ENCODE measurements at regions not wholly inside any gene's neighbourhood (a gene's known extent, or its start where the extent isn't known, plus 50 kb on each side); places are given as distances from the start of the nearest gene placed in this dataset.
"Not testable (repeated sequence)": the region's sequence is repeated elsewhere in the genome, so short reads cannot be mapped to it uniquely, and the experiment has no call there.

DNA sequence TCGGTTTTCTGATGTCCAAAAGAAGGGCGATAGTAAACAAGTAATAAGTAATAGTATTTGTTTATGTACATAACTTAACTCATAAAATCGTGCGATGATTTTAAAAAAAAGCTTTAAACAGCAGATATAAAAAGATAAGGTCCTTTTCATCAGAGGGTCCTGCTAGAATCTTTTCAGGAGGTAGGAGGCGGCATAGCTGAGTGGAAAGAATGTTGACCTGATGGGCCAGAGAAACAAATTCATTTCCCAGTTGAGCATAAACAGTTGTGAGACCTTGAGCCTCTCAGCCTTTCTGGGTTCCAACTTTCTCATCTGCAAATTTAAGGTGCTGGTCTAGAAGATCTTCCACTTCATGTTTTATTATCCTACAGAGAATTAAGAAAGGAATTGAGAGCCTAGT is 173.5 kb downstream of the LACC1 start:
- no peak for DNase-seq (ENCODE audit: low read depth in 6 of 9, low spot score in 9 of 9)
- Histone ChIP-seq H3K27me3 (ENCODE audit: control insufficient read depth in 2 of 2, insufficient read depth in 1 of 2, low read length in 1 of 2) (no peaks in the 10 kb centered on the region), H3K27ac (ENCODE audit: low read depth in 1 of 2, low read length in 1 of 2) (no peak overlapping the region), H3K4me1 (ENCODE audit: control insufficient read depth in 2 of 2, insufficient read depth in 2 of 2, low read length in 2 of 2) (no peaks in the 10 kb centered on the region), H3K4me3 (ENCODE audit: low read length in 2 of 2) (no peak overlapping the region), H3K9me3 (ENCODE audit: control insufficient read depth in 2 of 2, insufficient read depth in 1 of 2, low read length in 1 of 2) (no peaks in the 10 kb centered on the region), H3K36me3 (ENCODE audit: control insufficient read depth in 2 of 2, insufficient read depth in 2 of 2, low read length in 1 of 2) (no peaks in the 10 kb centered on the region)
- 92% methylated on average over 5 of the region's 5 CpGs for WGBS

DNA sequence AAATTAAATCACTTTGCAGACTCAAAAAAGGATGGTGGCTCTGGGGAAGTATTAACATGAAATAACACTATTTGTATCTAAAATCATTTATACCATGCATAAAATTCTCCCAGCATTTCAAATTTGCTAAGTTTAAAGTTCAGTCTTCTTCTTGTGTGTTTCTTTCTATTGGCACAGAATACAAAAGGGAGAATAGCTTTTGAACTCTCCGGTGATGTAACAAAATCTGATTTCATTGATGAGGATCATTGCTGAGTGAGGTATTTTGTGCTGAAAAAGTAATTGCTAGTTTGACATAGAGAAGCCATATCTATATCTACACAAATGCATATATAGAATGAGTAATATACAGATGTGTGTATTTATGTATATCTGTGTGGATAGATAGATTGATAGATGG is 174.8 kb downstream of the LACC1 start:
- no peak overlapping the region for H3K4me3 ChIP-seq (ENCODE audit: low read length in 2 of 2)
- no peaks in the 10 kb centered on the region for H3K36me3 ChIP-seq (ENCODE audit: control insufficient read depth in 2 of 2, insufficient read depth in 2 of 2, low read length in 1 of 2)
- H3K4me1 ChIP-seq (ENCODE audit: control insufficient read depth in 2 of 2, insufficient read depth in 2 of 2, low read length in 2 of 2): no peaks in the 10 kb centered on the region
- no peak overlapping the region for H3K27ac ChIP-seq (ENCODE audit: low read depth in 1 of 2, low read length in 1 of 2)
- H3K27me3 ChIP-seq (ENCODE audit: control insufficient read depth in 2 of 2, insufficient read depth in 1 of 2, low read length in 1 of 2): no peaks in the 10 kb centered on the region
- no peaks in the 10 kb centered on the region for H3K9me3 ChIP-seq (ENCODE audit: control insufficient read depth in 2 of 2, insufficient read depth in 1 of 2, low read length in 1 of 2)
- 100% methylated on average over 1 of the region's 1 CpG for WGBS
- DNase-seq (ENCODE audit: low read depth in 6 of 9, low spot score in 9 of 9): no peak

DNA sequence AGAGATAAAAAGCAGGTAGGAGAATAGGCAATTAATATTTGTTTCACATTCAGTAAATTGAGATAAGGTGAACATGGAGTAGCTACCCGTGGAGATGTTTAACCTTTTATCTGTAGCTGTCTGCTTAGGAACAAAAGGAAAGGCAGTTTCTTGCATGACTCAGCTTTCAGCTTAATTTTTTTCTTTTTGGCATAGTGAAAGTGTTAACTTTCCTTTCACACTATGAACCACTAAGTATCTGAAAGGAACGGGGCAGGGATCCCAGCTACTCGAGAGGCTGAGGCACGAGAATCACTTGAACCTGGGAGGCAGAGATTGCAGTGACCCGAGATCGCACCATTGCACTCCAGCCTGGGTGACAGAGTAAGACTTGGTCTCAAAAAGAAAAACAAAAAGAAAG is 176.0 kb downstream of the LACC1 start:
- not testable (repeated sequence) for DNase-seq (ENCODE audit: low read depth in 6 of 9, low spot score in 9 of 9); H3K27me3 ChIP-seq (ENCODE audit: control insufficient read depth in 2 of 2, insufficient read depth in 1 of 2, low read length in 1 of 2); H3K27ac ChIP-seq (ENCODE audit: low read depth in 1 of 2, low read length in 1 of 2); H3K4me1 ChIP-seq (ENCODE audit: control insufficient read depth in 2 of 2, insufficient read depth in 2 of 2, low read length in 2 of 2); H3K9me3 ChIP-seq (ENCODE audit: control insufficient read depth in 2 of 2, insufficient read depth in 1 of 2, low read length in 1 of 2); H3K4me3 ChIP-seq (ENCODE audit: low read length in 2 of 2); H3K36me3 ChIP-seq (ENCODE audit: control insufficient read depth in 2 of 2, insufficient read depth in 2 of 2, low read length in 1 of 2)
- WGBS: 21% methylated on average over 6 of the region's 6 CpGs

DNA sequence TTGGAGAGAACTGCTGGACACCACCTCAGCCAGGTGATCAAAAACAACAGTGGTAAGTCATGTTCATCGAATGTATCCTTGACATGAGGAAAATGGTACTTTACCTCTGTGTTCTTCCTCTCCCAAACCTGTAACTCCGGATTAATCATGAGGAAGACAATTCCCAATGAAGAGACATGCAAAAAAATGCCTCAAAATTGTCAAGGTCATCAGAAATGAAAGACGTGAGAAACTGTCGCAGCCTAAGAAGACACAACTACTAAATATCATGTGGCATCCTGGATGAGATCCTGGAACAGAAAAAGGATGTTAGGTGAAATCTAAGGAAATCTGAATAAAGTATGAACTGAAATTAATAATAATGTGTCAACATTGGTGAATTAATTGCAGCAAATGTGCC is 178.4 kb downstream of the LACC1 start:
- no peaks in the 10 kb centered on the region for H3K4me1 ChIP-seq (ENCODE audit: control insufficient read depth in 2 of 2, insufficient read depth in 2 of 2, low read length in 2 of 2)
- DNase-seq (ENCODE audit: low read depth in 6 of 9, low spot score in 9 of 9): no peak
- no peaks in the 10 kb centered on the region for H3K27me3 ChIP-seq (ENCODE audit: control insufficient read depth in 2 of 2, insufficient read depth in 1 of 2, low read length in 1 of 2)
- H3K4me3 ChIP-seq (ENCODE audit: low read length in 2 of 2): no peak overlapping the region
- 93% methylated on average over 4 of the region's 4 CpGs for WGBS
- no peak overlapping the region for H3K27ac ChIP-seq (ENCODE audit: low read depth in 1 of 2, low read length in 1 of 2)
- no peaks in the 10 kb centered on the region for H3K36me3 ChIP-seq (ENCODE audit: control insufficient read depth in 2 of 2, insufficient read depth in 2 of 2, low read length in 1 of 2)
- no peaks in the 10 kb centered on the region for H3K9me3 ChIP-seq (ENCODE audit: control insufficient read depth in 2 of 2, insufficient read depth in 1 of 2, low read length in 1 of 2)

DNA sequence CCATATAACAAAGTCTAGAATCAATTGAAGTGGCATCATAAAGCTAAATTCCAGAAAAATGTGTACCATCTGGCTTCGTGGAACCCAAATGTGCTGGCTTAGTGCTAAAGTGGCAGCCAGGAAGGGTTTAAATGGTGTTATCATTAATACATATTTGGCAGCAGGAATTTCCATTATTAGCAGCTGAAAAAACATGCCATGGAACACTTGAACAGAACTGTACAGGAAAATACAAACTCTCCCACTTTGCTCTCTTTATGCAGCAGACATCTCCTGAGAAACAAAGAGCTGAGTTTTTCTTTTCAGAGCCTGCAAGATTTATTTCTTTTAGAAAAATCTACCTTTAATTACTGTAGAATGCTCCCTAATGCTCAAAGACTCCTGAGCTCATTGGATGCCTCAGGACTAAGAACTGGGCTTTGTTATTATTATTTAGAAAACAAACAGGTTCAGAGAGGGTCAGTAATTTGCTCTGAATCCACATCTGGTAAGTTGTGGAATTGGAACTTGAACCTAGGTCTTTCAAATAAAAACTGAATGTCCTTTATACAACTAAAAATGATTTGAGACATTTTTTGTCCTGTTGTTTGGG is 179.0 kb downstream of the LACC1 start:
- no peaks in the 10 kb centered on the region for H3K27me3 ChIP-seq (ENCODE audit: control insufficient read depth in 2 of 2, insufficient read depth in 1 of 2, low read length in 1 of 2)
- no peak overlapping the region for H3K27ac ChIP-seq (ENCODE audit: low read depth in 1 of 2, low read length in 1 of 2)
- 87% methylated on average over 1 of the region's 1 CpG for WGBS
- H3K4me3 ChIP-seq (ENCODE audit: low read length in 2 of 2): no peak overlapping the region
- no peaks in the 10 kb centered on the region for H3K4me1 ChIP-seq (ENCODE audit: control insufficient read depth in 2 of 2, insufficient read depth in 2 of 2, low read length in 2 of 2)
- no peak for DNase-seq (ENCODE audit: low read depth in 6 of 9, low spot score in 9 of 9)
- no peaks in the 10 kb centered on the region for H3K36me3 ChIP-seq (ENCODE audit: control insufficient read depth in 2 of 2, insufficient read depth in 2 of 2, low read length in 1 of 2)
- H3K9me3 ChIP-seq (ENCODE audit: control insufficient read depth in 2 of 2, insufficient read depth in 1 of 2, low read length in 1 of 2): no peaks in the 10 kb centered on the region

DNA sequence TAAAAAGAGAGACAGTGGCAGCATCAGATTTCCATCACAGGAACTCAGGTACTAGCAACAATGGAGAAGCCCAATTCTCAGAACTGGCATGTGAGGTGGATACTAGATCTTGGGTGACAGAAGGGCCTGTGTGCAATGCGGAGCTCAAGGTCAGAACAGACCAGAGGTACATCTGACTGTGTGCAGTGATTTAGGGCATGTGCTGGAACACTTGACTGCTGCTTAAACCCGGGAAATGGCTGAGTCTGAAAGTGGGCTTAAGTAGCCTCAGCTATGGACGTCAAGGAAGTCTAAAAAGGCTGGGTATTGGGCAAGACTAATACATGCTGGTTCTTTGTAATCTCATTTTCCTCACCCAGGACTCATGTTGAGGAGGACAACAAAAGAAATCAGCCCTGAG is 182.2 kb downstream of the LACC1 start:
- no peak overlapping the region for H3K4me3 ChIP-seq (ENCODE audit: low read length in 2 of 2)
- no peak overlapping the region for H3K27ac ChIP-seq (ENCODE audit: low read depth in 1 of 2, low read length in 1 of 2)
- H3K27me3 ChIP-seq (ENCODE audit: control insufficient read depth in 2 of 2, insufficient read depth in 1 of 2, low read length in 1 of 2): no peaks in the 10 kb centered on the region
- H3K9me3 ChIP-seq (ENCODE audit: control insufficient read depth in 2 of 2, insufficient read depth in 1 of 2, low read length in 1 of 2): no peaks in the 10 kb centered on the region
- DNase-seq (ENCODE audit: low read depth in 6 of 9, low spot score in 9 of 9): no peak
- no peaks in the 10 kb centered on the region for H3K36me3 ChIP-seq (ENCODE audit: control insufficient read depth in 2 of 2, insufficient read depth in 2 of 2, low read length in 1 of 2)
- 99% methylated on average over 3 of the region's 3 CpGs for WGBS
- no peaks in the 10 kb centered on the region for H3K4me1 ChIP-seq (ENCODE audit: control insufficient read depth in 2 of 2, insufficient read depth in 2 of 2, low read length in 2 of 2)

DNA sequence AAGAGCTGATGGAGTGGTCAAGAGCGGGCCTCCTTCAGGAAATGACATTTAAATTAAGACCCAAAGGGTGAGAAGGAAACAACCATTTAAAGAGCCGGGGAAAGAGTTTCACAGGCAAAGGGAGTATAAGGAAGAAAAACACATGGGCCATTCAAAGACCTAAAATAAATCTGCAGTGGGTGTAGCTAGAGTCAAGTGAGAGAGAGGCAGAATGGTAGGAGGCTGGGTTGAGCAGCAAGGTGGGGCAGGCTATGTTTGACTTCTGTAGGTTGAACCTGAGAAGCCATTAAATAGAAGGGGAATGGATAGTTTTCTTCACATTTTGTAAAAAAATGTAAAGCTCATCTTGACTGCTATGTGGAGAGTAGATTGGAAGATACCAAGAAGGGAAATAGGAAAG is 183.8 kb downstream of the LACC1 start:
- H3K27me3 ChIP-seq (ENCODE audit: control insufficient read depth in 2 of 2, insufficient read depth in 1 of 2, low read length in 1 of 2): no peaks in the 10 kb centered on the region
- H3K4me1 ChIP-seq (ENCODE audit: control insufficient read depth in 2 of 2, insufficient read depth in 2 of 2, low read length in 2 of 2): no peaks in the 10 kb centered on the region
- H3K9me3 ChIP-seq (ENCODE audit: control insufficient read depth in 2 of 2, insufficient read depth in 1 of 2, low read length in 1 of 2): no peaks in the 10 kb centered on the region
- no peak overlapping the region for H3K4me3 ChIP-seq (ENCODE audit: low read length in 2 of 2)
- 97% methylated on average over 2 of the region's 2 CpGs for WGBS
- H3K27ac ChIP-seq (ENCODE audit: low read depth in 1 of 2, low read length in 1 of 2): no peak overlapping the region
- DNase-seq (ENCODE audit: low read depth in 6 of 9, low spot score in 9 of 9): no peak
- no peaks in the 10 kb centered on the region for H3K36me3 ChIP-seq (ENCODE audit: control insufficient read depth in 2 of 2, insufficient read depth in 2 of 2, low read length in 1 of 2)

DNA sequence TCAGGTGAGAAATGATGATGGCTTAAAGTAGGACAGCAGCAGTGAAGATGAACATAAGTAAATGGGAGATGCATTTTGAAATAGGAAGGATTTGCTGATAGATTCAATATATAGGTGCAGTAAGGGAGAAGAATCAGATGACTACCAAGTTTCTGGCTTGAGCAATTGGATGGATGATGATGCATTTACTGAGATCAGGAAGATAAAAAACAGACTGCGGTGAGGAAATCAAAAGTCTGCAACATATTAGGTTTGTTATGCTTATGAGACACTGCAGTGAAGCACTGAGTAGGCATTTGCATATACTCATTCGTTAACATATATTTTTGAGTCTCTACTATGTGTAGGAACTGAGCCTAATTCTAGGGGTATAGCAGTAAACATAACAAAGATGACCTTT is 184.2 kb downstream of the LACC1 start:
- no peaks in the 10 kb centered on the region for H3K27me3 ChIP-seq (ENCODE audit: control insufficient read depth in 2 of 2, insufficient read depth in 1 of 2, low read length in 1 of 2)
- H3K4me3 ChIP-seq (ENCODE audit: low read length in 2 of 2): no peak overlapping the region
- no peak overlapping the region for H3K27ac ChIP-seq (ENCODE audit: low read depth in 1 of 2, low read length in 1 of 2)
- H3K9me3 ChIP-seq (ENCODE audit: control insufficient read depth in 2 of 2, insufficient read depth in 1 of 2, low read length in 1 of 2): no peaks in the 10 kb centered on the region
- no peak for DNase-seq (ENCODE audit: low read depth in 6 of 9, low spot score in 9 of 9)
- no peaks in the 10 kb centered on the region for H3K36me3 ChIP-seq (ENCODE audit: control insufficient read depth in 2 of 2, insufficient read depth in 2 of 2, low read length in 1 of 2)
- WGBS: 95% methylated on average over 2 of the region's 2 CpGs
- H3K4me1 ChIP-seq (ENCODE audit: control insufficient read depth in 2 of 2, insufficient read depth in 2 of 2, low read length in 2 of 2): no peaks in the 10 kb centered on the region

DNA sequence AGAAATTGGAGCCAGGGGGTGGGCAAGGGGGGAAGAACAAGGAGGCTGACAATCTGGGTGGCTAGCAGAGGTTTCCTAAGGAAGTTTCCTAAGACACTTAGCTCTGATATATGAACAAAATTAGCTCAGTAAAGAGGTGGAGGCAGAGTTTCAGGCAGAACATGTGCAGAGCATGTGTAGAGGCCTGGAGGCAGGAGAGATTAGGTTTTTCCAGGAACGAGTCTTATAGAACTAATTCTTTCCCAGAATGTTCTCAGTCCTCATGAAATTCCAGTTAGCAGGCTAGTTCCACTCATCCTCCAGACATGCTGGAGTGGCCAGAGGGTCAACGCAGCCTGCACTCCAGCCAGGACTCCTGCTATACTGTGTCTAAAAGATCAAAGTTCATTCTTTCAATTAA is 184.7 kb downstream of the LACC1 start:
- 100% methylated on average over 2 of the region's 2 CpGs for WGBS
- DNase-seq (ENCODE audit: low read depth in 6 of 9, low spot score in 9 of 9): no peak
- H3K9me3 ChIP-seq (ENCODE audit: control insufficient read depth in 2 of 2, insufficient read depth in 1 of 2, low read length in 1 of 2): no peaks in the 10 kb centered on the region
- no peak overlapping the region for H3K4me3 ChIP-seq (ENCODE audit: low read length in 2 of 2)
- H3K27ac ChIP-seq (ENCODE audit: low read depth in 1 of 2, low read length in 1 of 2): no peak overlapping the region
- H3K36me3 ChIP-seq (ENCODE audit: control insufficient read depth in 2 of 2, insufficient read depth in 2 of 2, low read length in 1 of 2): no peaks in the 10 kb centered on the region
- no peaks in the 10 kb centered on the region for H3K4me1 ChIP-seq (ENCODE audit: control insufficient read depth in 2 of 2, insufficient read depth in 2 of 2, low read length in 2 of 2)
- H3K27me3 ChIP-seq (ENCODE audit: control insufficient read depth in 2 of 2, insufficient read depth in 1 of 2, low read length in 1 of 2): no peaks in the 10 kb centered on the region

DNA sequence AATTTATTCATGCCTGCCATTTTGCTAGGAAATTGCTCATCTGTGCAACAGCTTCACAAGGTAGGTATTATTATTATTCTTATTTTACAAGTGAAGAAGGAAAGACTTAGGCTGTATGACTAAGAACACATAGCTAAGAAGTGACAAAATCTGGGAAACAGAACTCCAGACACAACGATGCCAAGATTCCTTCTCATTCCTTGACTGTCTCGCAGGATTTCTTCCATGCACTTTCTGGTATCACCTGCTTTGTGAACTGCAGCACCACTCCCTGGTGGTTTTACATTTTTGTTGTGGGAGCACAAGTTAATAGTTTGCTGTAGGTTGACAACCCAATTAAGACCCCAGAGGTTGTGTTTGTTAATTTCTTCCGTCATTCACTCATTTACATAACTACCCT is 188.5 kb downstream of the LACC1 start:
- Histone ChIP-seq H3K4me1 (ENCODE audit: control insufficient read depth in 2 of 2, insufficient read depth in 2 of 2, low read length in 2 of 2) (no peaks in the 10 kb centered on the region), H3K9me3 (ENCODE audit: control insufficient read depth in 2 of 2, insufficient read depth in 1 of 2, low read length in 1 of 2) (no peaks in the 10 kb centered on the region), H3K36me3 (ENCODE audit: control insufficient read depth in 2 of 2, insufficient read depth in 2 of 2, low read length in 1 of 2) (no peaks in the 10 kb centered on the region), H3K27ac (ENCODE audit: low read depth in 1 of 2, low read length in 1 of 2) (no peak overlapping the region), H3K27me3 (ENCODE audit: control insufficient read depth in 2 of 2, insufficient read depth in 1 of 2, low read length in 1 of 2) (no peaks in the 10 kb centered on the region), H3K4me3 (ENCODE audit: low read length in 2 of 2) (no peak overlapping the region)
- DNase-seq (ENCODE audit: low read depth in 6 of 9, low spot score in 9 of 9): no peak
- WGBS: 93% methylated on average over 3 of the region's 3 CpGs
